ENCODE measurements at regions not wholly inside any gene's neighbourhood (a gene's known extent, or its start where the extent isn't known, plus 50 kb on each side); places are given as distances from the start of the nearest gene placed in this dataset.

DNA sequence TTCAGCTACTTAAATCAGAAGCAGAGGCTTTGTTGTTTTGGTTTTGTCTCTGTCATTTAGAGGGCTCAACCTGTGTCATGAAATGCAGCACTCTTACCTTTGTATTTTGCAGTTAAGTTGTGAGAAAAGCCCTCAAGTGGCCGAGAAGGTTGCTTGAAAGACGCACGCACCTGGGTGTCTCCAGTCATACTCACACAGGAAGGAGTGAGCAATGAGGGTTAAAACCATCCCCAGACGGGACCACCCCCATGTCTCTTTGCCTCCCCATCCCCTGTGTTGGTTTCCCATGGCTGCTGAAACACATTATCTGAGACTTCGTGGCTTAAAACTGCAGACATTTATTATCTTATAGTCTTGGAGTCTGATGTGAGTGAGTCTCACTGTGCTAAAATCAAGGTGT, 376.1 kb upstream of the CFAP20DC start:
- no peak for TF ChIP-seq POLR2AphosphoS5 (IDR thresholded peaks at IDR 0.05)
- no peak for TF ChIP-seq POLR2A (IDR thresholded peaks at IDR 0.05)
- no peak for TF ChIP-seq EP300 (IDR thresholded peaks at IDR 0.05)
- TF ChIP-seq, protein P1, sequence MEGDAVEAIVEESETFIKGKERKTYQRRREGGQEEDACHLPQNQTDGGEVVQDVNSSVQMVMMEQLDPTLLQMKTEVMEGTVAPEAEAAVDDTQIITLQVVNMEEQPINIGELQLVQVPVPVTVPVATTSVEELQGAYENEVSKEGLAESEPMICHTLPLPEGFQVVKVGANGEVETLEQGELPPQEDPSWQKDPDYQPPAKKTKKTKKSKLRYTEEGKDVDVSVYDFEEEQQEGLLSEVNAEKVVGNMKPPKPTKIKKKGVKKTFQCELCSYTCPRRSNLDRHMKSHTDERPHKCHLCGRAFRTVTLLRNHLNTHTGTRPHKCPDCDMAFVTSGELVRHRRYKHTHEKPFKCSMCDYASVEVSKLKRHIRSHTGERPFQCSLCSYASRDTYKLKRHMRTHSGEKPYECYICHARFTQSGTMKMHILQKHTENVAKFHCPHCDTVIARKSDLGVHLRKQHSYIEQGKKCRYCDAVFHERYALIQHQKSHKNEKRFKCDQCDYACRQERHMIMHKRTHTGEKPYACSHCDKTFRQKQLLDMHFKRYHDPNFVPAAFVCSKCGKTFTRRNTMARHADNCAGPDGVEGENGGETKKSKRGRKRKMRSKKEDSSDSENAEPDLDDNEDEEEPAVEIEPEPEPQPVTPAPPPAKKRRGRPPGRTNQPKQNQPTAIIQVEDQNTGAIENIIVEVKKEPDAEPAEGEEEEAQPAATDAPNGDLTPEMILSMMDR (IDR thresholded peaks at IDR 0.05): no peak
- intact Hi-C loops (cut with DNase I): no loop called here
- 66 to 76% methylated on average over 5 of the region's 5 CpGs for WGBS, 2 donors
- no peak overlapping the region for H3K4me3 ChIP-seq
- no peak for DNase-seq
- peaks cover 0 to 17% (median 12%) of the 10 kb centered on the region in 4 donors for H3K4me1 ChIP-seq
- no peaks in the 10 kb centered on the region for H3K27me3 ChIP-seq
- H3K36me3 ChIP-seq: no peaks in the 10 kb centered on the region
- peak overlapping the region in 1 of 4 donors; percentile 51 for H3K27ac ChIP-seq
- H3K9me3 ChIP-seq: no peaks in the 10 kb centered on the region

DNA sequence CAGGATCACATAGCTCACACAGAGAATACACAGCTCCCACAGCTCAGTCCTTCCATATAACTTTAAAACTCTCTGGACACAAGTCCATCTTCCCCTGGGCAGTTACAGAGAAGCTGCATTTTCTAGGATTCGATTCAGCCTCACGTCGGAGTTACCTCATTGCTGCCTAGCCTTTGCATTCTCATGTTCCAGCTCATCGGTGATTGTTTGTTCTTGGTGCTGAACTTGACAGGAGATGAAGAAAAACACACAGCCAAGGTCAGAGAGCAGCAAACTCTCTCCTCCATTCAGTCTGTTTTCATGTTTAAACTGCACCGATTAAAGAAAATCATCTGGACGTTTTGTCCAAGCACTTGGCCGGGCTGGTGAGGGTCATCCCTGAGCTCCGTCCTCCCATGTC, 375.5 kb upstream of the CFAP20DC start:
- DNase-seq: no peak
- Histone ChIP-seq H3K36me3 (no peaks in the 10 kb centered on the region), H3K27ac (peak overlapping the region in 3 of 4 donors; percentile 6 to 57 (median 51)), H3K4me1 (peaks cover 0 to 17% (median 12%) of the 10 kb centered on the region in 4 donors), H3K4me3 (no peak overlapping the region), H3K9me3 (no peaks in the 10 kb centered on the region), H3K27me3 (no peaks in the 10 kb centered on the region)
- intact Hi-C loops (cut with DNase I): no loop called here
- TF ChIP-seq, protein P1 (IDR thresholded peaks at IDR 0.05): no peak
- TF ChIP-seq EP300 (IDR thresholded peaks at IDR 0.05) (no peak), POLR2AphosphoS5 (IDR thresholded peaks at IDR 0.05) (no peak), POLR2A (IDR thresholded peaks at IDR 0.05) (no peak)
- WGBS, 2 donors: 73 to 84% methylated on average over 8 of the region's 8 CpGs

DNA sequence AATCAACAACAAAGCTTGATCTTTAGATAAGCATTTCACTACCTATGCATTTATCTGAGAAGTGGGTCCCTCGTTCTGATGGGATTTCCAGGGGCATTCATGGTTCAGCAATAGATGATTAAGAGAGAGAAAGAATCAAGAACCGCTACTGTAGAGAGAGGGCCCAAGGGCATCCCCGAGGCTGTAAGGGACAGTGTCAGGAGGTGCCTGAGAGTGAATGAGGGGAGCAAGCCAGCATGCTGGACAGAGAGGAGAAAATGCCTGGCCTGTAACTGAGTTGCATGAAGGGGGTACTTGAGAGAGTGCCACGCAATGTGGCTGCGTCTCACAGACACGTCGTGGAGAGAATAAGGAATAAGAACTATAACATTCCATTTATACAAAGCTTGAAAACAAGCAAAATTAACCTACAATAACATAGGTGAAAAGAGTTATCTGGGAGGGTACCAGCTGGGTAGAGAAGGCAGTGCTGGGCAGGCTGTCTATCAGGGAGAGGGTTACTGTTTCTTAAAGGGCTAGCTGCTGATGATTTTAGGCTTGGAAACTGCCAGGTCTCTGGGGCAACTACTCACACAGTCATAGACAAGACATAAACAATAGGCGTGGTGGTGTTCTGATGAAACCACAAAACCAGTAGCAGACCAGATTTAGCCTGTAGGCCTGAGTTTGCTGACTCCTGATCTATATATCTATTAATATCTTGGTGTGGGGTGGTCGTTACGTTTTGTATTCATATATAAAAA, 374.6 kb upstream of the CFAP20DC start:
- peak overlapping the region in 2 of 4 donors; percentile 51 to 57 for H3K27ac ChIP-seq
- H3K27me3 ChIP-seq: no peaks in the 10 kb centered on the region
- 75 to 78% methylated on average over 10 of the region's 10 CpGs for WGBS, 2 donors
- intact Hi-C loops (cut with DNase I): no loop called here
- H3K4me3 ChIP-seq: no peak overlapping the region
- H3K9me3 ChIP-seq: no peaks in the 10 kb centered on the region
- DNase-seq: no peak
- TF ChIP-seq POLR2AphosphoS5 (IDR thresholded peaks at IDR 0.05): no peak
- no peak for TF ChIP-seq POLR2A (IDR thresholded peaks at IDR 0.05)
- TF ChIP-seq EP300 (IDR thresholded peaks at IDR 0.05): no peak
- TF ChIP-seq, protein P1 (IDR thresholded peaks at IDR 0.05): no peak
- H3K4me1 ChIP-seq: peaks cover 0 to 17% (median 12%) of the 10 kb centered on the region in 4 donors
- no peaks in the 10 kb centered on the region for H3K36me3 ChIP-seq

DNA sequence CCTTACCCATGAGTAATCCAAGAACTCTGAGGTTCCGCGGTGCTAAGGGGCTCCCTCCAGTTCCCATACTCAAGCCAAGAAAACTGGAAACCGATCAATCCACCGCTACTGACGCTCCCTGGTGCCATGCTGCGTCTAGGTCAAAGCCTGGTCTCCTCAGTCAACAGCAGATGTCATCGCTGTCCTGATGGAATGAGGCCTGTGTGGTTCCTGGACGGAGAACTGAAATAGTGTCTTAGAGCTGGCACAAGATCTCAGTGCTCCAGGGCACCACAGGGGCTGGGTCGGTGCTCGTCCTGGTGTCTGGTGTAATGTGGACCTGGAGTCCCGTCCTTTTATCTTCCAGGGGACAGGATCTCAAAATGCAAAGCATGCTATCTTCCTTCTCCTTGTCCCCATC, 373.9 kb upstream of the CFAP20DC start:
- peaks cover 0 to 17% (median 12%) of the 10 kb centered on the region in 4 donors for H3K4me1 ChIP-seq
- H3K9me3 ChIP-seq: no peaks in the 10 kb centered on the region
- intact Hi-C loops (cut with DNase I): no loop called here

DNA sequence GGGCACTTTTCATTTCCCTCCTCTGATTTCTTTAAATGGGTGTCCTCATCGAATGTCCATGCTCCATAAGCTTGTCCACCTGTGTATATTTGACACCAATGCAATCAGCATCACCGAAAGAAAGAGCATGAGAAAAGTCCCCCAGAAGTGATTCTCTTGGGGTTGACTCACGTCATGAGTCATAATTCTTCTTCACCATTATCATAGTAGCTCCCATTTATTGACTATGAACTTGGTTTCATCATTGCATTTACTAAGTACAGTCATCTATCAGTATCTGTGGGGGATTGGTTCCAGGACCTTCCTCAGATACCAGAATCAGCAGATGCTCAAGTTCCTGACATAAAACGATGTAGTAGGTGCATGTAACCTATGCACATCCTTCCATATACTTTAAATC, 372.5 kb upstream of the CFAP20DC start:
- H3K9me3 ChIP-seq: no peaks in the 10 kb centered on the region
- H3K27ac ChIP-seq: no peak overlapping the region
- 72 to 82% methylated on average over 4 of the region's 4 CpGs for WGBS, 2 donors
- TF ChIP-seq POLR2A (IDR thresholded peaks at IDR 0.05) (no peak), POLR2AphosphoS5 (IDR thresholded peaks at IDR 0.05) (no peak), EP300 (IDR thresholded peaks at IDR 0.05) (no peak)
- TF ChIP-seq, protein P1 (IDR thresholded peaks at IDR 0.05): no peak
- H3K4me3 ChIP-seq: no peak overlapping the region
- peaks cover 0 to 17% (median 12%) of the 10 kb centered on the region in 4 donors for H3K4me1 ChIP-seq
- intact Hi-C loops (cut with DNase I): no loop called here
- no peaks in the 10 kb centered on the region for H3K36me3 ChIP-seq
- DNase-seq: no peak
- no peaks in the 10 kb centered on the region for H3K27me3 ChIP-seq

More for the DNA sequence above, 373.9 kb upstream of the CFAP20DC start:
- DNase-seq: no peak
- WGBS, 2 donors: 89 to 97% methylated on average over 11 of the region's 11 CpGs
- TF ChIP-seq EP300 (IDR thresholded peaks at IDR 0.05): no peak
- H3K4me3 ChIP-seq: no peak overlapping the region
- H3K36me3 ChIP-seq: no peaks in the 10 kb centered on the region
- H3K27me3 ChIP-seq: no peaks in the 10 kb centered on the region
- no peak overlapping the region for H3K27ac ChIP-seq

Measured in sigmoid colon (tissue), 6 donors.